HCT116 (cell line): ENCODE measurements at regions not wholly inside any gene's neighbourhood (a gene's known extent, or its start where the extent isn't known, plus 50 kb on each side); places are given as distances from the start of the nearest gene placed in this dataset.

Experiments used
- ATAC-seq: fragments of 200-7000 bp; cut with Tn5 transposase; 2 replicates; pipeline ENCODE4 v1.9.1; 2020; ENCODE audit warnings: mild to moderate bottlenecking, moderate library complexity
- BruUV-seq: library from RNA; stranded (reverse); fragments of 400-500 nt; replicated peaks from 2 replicates; lab custom pipeline; 2021; lab: Mats Ljungman, UMichigan
- CTCF ChIA-PET: fragments of 300-600 bp; sonication (Branson Sonifier 250); formaldehyde crosslinking; loops from one replicate; lab custom pipeline; 2021; ENCODE audit warnings: antibody characterized with exemption; lab: Charles Lee
- POLR2A ChIA-PET: fragments of 300-600, 350-600 bp; sonication (Branson Sonifier 250); formaldehyde crosslinking; loops from one replicate; lab custom pipeline; 2021; ENCODE audit warnings: antibody characterized with exemption; lab: Charles Lee
- RAD21 ChIA-PET, 2 experiments: fragments of 300-600 bp; sonication (Branson Sonifier 250); formaldehyde crosslinking; loops; one replicate each; lab custom pipeline; 2023; ENCODE audit warnings: low total read pairs in 2 of 2; ENCODE audit not compliant: uncharacterized antibody in 2 of 2, unreplicated experiment in 2 of 2, low non-redundant PET in 1 of 2; lab: Charles Lee
- DNase-seq: peaks from one replicate; pipeline ENCODE4 v3.0.0-alpha.2; 2010; ENCODE audit warnings: low read depth, low spot score
- H2AFZ ChIP-seq: fragments of 200-600 bp; shearing (Covaris generic), sonication (generic); 2 replicates; pipeline ENCODE4 v1.6.1; 2017; ENCODE audit warnings: low read depth, mixed run types, mixed read lengths, antibody characterized with exemption, low read length; ENCODE audit not compliant: poor library complexity, severe bottlenecking
- H3K27ac ChIP-seq: 2 replicates; pipeline ENCODE4 v1.5.1; 2012; ENCODE audit warnings: low read depth, low read length
- H3K27me3 ChIP-seq: fragments of 200-600 bp; sonication (generic); 2 replicates; pipeline ENCODE4 v1.6.1; 2016; ENCODE audit warnings: mixed run types, low read length, mixed read lengths; ENCODE audit not compliant: insufficient read depth
- H3K36me3 ChIP-seq, 2 experiments: fragments of 200-500 bp in 1 of 2; fragments of 200-600 bp in 1 of 2; sonication (Bioruptor generic) in 1 of 2; sonication (generic) in 1 of 2; 2 replicates each; pipeline versions ENCODE4 v1.5.1 to v1.6.1; 2014 to 2016; ENCODE audit warnings: low read length in 2 of 2, inconsistent platforms in 1 of 2, mixed read lengths in 1 of 2, mixed run types in 1 of 2; ENCODE audit not compliant: insufficient read depth in 2 of 2, control insufficient read depth in 1 of 2
- H3K4me1 ChIP-seq, 2 experiments: fragments of 200-600 bp in 1 of 2; sonication (generic) in 1 of 2; 2 replicates each; pipeline versions ENCODE4 v1.5.1 to v1.6.1; 2012 to 2017; ENCODE audit warnings: low read length in 2 of 2, inconsistent platforms in 1 of 2, mild to moderate bottlenecking in 1 of 2, mixed read lengths in 1 of 2, mixed run types in 1 of 2, moderate library complexity in 1 of 2; ENCODE audit not compliant: insufficient read depth in 2 of 2, control insufficient read depth in 1 of 2
- H3K4me2 ChIP-seq: fragments of 200-600 bp; sonication (generic); 2 replicates; pipeline ENCODE4 v1.6.1; 2017; ENCODE audit warnings: mixed run types, low read length, mixed read lengths
- H3K4me3 ChIP-seq, 2 experiments: fragments of 200-600 bp in 1 of 2; sonication (generic) in 1 of 2; replicated peaks in 1 of 2; 2 replicates each; pipeline ENCODE4 v1.5.1; 2011 to 2016; ENCODE audit warnings: low read length in 2 of 2, control low read depth in 1 of 2, low read depth in 1 of 2, mild to moderate bottlenecking in 1 of 2, mixed read lengths in 1 of 2, mixed run types in 1 of 2
- H3K79me2 ChIP-seq: fragments of 200-600 bp; sonication (generic); 2 replicates; pipeline ENCODE4 v1.6.1; 2017; ENCODE audit warnings: mild to moderate bottlenecking, mixed run types, low read length, moderate library complexity, mixed read lengths; ENCODE audit not compliant: insufficient read depth
- H3K9ac ChIP-seq: fragments of 200-600 bp; sonication (generic); 2 replicates; pipeline ENCODE4 v1.6.1; 2016; ENCODE audit warnings: low read length, mixed read lengths
- H3K9me2 ChIP-seq: fragments of 200-600 bp; sonication (generic), shearing (Covaris generic); 2 replicates; pipeline ENCODE4 v1.6.1; 2017; ENCODE audit warnings: mixed run types, mild to moderate bottlenecking, moderate library complexity; ENCODE audit not compliant: insufficient read depth
- H3K9me3 ChIP-seq, 2 experiments: fragments of 200-500 bp in 1 of 2; fragments of 200-600 bp in 1 of 2; sonication (Bioruptor generic) in 1 of 2; sonication (generic) in 1 of 2; 2 replicates each; pipeline ENCODE4 v1.6.1; 2014 to 2017; ENCODE audit warnings: low read length in 2 of 2, mixed read lengths in 2 of 2, inconsistent platforms in 1 of 2, low read depth in 1 of 2, mild to moderate bottlenecking in 1 of 2, mixed run types in 1 of 2, moderate library complexity in 1 of 2; ENCODE audit not compliant: control insufficient read depth in 1 of 2, insufficient read depth in 1 of 2
- H4K20me1 ChIP-seq: fragments of 200-600 bp; sonication (generic), shearing (Covaris generic); 2 replicates; pipeline ENCODE4 v1.6.1; 2017; ENCODE audit warnings: mixed run types, mild to moderate bottlenecking, moderate library complexity; ENCODE audit not compliant: insufficient read depth
- CEBPB ChIP-seq: IDR thresholded peaks from 2 replicates; pipeline ENCODE4 v1.6.1; 2012; ENCODE audit warnings: low read depth
- EGR1 ChIP-seq: IDR thresholded peaks from 2 replicates; pipeline ENCODE4 v1.6.1; 2012; ENCODE audit warnings: low read depth
- ELF1 ChIP-seq: IDR thresholded peaks from 2 replicates; pipeline ENCODE4 v1.6.1; 2012; ENCODE audit warnings: low read depth, borderline replicate concordance
- EZH2 ChIP-seq: fragments of 200-600 bp; sonication (generic); IDR thresholded peaks from 2 replicates; pipeline ENCODE4 v1.6.1; 2017; ENCODE audit warnings: antibody characterized with exemption, mixed run types
- FOSL1 ChIP-seq: IDR thresholded peaks from 2 replicates; pipeline ENCODE4 v1.6.1; 2012; ENCODE audit warnings: low read depth
- JUND ChIP-seq: IDR thresholded peaks from 2 replicates; pipeline ENCODE4 v1.6.1; 2012
- POLR2A ChIP-seq: IDR thresholded peaks from 2 replicates; pipeline ENCODE4 v1.7.0; 2011; ENCODE audit warnings: borderline replicate concordance; ENCODE audit not compliant: insufficient read depth, insufficient read length; ENCODE audit errors: extremely low read depth
- POLR2AphosphoS5 ChIP-seq: IDR thresholded peaks from 2 replicates; pipeline ENCODE4 v1.6.1; 2011; ENCODE audit warnings: mild to moderate bottlenecking, low read depth, low read length, moderate library complexity
- REST ChIP-seq: IDR thresholded peaks from 2 replicates; pipeline ENCODE4 v1.6.1; 2012; ENCODE audit warnings: low read depth
- SRF ChIP-seq: IDR thresholded peaks from 2 replicates; pipeline ENCODE4 v1.6.1; 2012; ENCODE audit warnings: low read depth
- TCF7L2 ChIP-seq: IDR thresholded peaks from 2 replicates; pipeline ENCODE4 v1.7.0; 2011; ENCODE audit warnings: borderline replicate concordance, inconsistent platforms; ENCODE audit not compliant: insufficient read depth, insufficient read length; ENCODE audit errors: extremely low read depth
- YY1 ChIP-seq: IDR thresholded peaks from 2 replicates; pipeline ENCODE4 v1.6.1; 2011; ENCODE audit warnings: low read length, low read depth, moderate library complexity, mild to moderate bottlenecking; ENCODE audit not compliant: insufficient replicate concordance; ENCODE audit errors: extremely low read depth
- ZBTB33 ChIP-seq: IDR thresholded peaks from 2 replicates; pipeline ENCODE4 v1.6.1; 2011; ENCODE audit warnings: mild to moderate bottlenecking, low read length, moderate library complexity; ENCODE audit not compliant: insufficient replicate concordance; ENCODE audit errors: extremely low read depth
- ZNF274 ChIP-seq: fragments of 200-500 bp; sonication (Bioruptor generic); IDR thresholded peaks from 2 replicates; pipeline ENCODE4 v1.6.1; 2014; ENCODE audit warnings: mild to moderate bottlenecking, low read depth, low read length, inconsistent platforms
- intact Hi-C: fragments of 100-400 bp; cut with micrococcal nuclease; formaldehyde crosslinking; loops from 2 replicates; pipeline ENCODE4 v1.10.0; 2022
- TF ChIP-seq, protein P1 (sequence below), 3 experiments: fragments of 200-600 bp in 1 of 3; sonication (generic) in 1 of 3; IDR thresholded peaks in 2 of 3; conservative IDR thresholded peaks in 1 of 3; 2 replicates each; pipeline ENCODE4 v1.5.1; 2012 to 2017; ENCODE audit warnings: low read depth in 2 of 3, low read length in 2 of 3, antibody characterized with exemption in 1 of 3, borderline replicate concordance in 1 of 3, control low read depth in 1 of 3, mild to moderate bottlenecking in 1 of 3, mixed read lengths in 1 of 3, mixed run types in 1 of 3, moderate library complexity in 1 of 3; ENCODE audit not compliant: insufficient read depth in 1 of 3

DNA sequence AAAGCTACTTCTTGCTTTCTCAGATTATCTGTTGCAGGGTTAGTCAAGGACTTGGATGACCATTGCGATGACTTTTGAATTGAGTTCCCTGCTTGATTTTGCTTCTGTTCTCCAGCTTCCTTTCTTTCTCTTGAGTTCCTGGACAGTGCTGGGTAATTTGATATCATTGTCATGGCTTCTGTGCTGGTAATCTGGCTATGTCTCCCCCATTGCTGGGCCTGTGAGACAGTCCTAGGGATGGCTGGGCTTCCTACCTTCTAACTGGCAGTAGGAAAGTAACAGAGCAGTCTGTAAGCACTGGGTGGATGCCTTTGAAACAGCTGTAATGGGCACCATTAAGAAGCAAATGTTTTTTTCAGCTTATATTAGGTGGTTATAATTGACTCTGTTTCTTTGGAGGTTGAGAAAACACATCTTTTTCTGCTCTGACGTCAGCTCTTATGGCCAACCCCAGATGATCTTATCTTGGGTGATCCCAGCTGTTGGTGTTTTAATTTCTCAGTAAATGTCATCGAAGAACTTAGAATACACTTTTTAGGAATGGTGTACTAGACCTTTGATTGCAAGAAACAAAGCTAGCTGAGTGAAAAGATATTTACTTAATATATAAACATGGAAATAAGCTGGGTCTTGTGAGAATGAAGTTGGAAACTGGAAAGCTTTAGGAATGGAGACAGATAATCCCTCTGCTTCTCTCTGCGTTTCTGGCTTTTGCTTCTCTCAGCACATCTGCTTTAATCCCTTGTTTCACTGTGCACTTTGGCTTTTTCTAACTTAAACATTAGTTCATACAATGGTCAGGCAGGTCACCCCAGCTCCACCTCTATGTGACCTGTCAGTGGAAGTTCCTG, 195.0 kb upstream of the MAN1A1 start:
- intact Hi-C loops, result no loop called here
- ATAC-seq (no peak), DNase-seq (no peak)
- ChIA-PET CTCF (no interaction called here), POLR2A (no interaction called here)
- BruUV-seq, result no TSS peak
- Histone ChIP-seq H3K4me1 (peaks cover 18 to 23% of the 10 kb centered on the region in 2 experiments), H3K9ac (no peak overlapping the region), H3K9me2 (no peaks in the 10 kb centered on the region), H2AFZ (no peak overlapping the region)
- no peak for TF ChIP-seq EZH2
- no peak for TF ChIP-seq YY1
- no peak for TF ChIP-seq TCF7L2
- TF ChIP-seq ELF1, result no peak
- TF ChIP-seq REST, result no peak
- TF ChIP-seq, protein P1, sequence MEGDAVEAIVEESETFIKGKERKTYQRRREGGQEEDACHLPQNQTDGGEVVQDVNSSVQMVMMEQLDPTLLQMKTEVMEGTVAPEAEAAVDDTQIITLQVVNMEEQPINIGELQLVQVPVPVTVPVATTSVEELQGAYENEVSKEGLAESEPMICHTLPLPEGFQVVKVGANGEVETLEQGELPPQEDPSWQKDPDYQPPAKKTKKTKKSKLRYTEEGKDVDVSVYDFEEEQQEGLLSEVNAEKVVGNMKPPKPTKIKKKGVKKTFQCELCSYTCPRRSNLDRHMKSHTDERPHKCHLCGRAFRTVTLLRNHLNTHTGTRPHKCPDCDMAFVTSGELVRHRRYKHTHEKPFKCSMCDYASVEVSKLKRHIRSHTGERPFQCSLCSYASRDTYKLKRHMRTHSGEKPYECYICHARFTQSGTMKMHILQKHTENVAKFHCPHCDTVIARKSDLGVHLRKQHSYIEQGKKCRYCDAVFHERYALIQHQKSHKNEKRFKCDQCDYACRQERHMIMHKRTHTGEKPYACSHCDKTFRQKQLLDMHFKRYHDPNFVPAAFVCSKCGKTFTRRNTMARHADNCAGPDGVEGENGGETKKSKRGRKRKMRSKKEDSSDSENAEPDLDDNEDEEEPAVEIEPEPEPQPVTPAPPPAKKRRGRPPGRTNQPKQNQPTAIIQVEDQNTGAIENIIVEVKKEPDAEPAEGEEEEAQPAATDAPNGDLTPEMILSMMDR (IDR thresholded peaks at IDR 0.05 in 2 of 3, conservative IDR thresholded peaks at IDR 0.05 in 1 of 3; ENCODE audit: borderline replicate concordance in 1 of 3, insufficient read depth in 1 of 3, low read depth in 2 of 3, low read length in 2 of 3), result no peak
- no peak for TF ChIP-seq JUND
- TF ChIP-seq EGR1, result no peak
- TF ChIP-seq SRF, result no peak
- TF ChIP-seq CEBPB, result no peak
- TF ChIP-seq POLR2A, result no peak
- TF ChIP-seq POLR2AphosphoS5, result no peak
- TF ChIP-seq ZNF274, result no peak
- no peak for TF ChIP-seq FOSL1
- TF ChIP-seq ZBTB33, result no peak
- TF ChIP-seq, all 23 proteins: peak for 0
- Histone ChIP-seq H4K20me1 (no peaks in the 10 kb centered on the region), H3K27me3 (no peaks in the 10 kb centered on the region), H3K4me3 (no peak overlapping the region), H3K9me3 (no peaks in the 10 kb centered on the region), H3K4me2 (no peak overlapping the region), H3K36me3 (no peaks in the 10 kb centered on the region), H3K79me2 (no peaks in the 10 kb centered on the region), H3K27ac (no peak overlapping the region)
- RAD21 ChIA-PET, result no interaction called here
